H1 (cell line): ENCODE measurements at regions not wholly inside any gene's neighbourhood (a gene's known extent, or its start where the extent isn't known, plus 50 kb on each side); places are given as distances from the start of the nearest gene placed in this dataset.
A peak's percentile ranks its signal among the peaks of the same experiment; 100 is the strongest.

Source experiments
- CTCF ChIA-PET: fragments of 300-600 bp; sonication (Branson Sonifier 250); formaldehyde crosslinking; loops from one replicate; lab custom pipeline; 2021; ENCODE audit not compliant: partially characterized antibody; lab: Charles Lee
- POLR2A ChIA-PET: fragments of 300-600 bp; sonication (Branson Sonifier 250); formaldehyde crosslinking; loops from one replicate; lab custom pipeline; 2021; ENCODE audit warnings: inconsistent platforms; ENCODE audit not compliant: partially characterized antibody; lab: Charles Lee
- DNase-seq, 2 experiments: peaks; one replicate each; pipeline versions ENCODE4 v3.0.0 to v3.0.0-alpha.2; 2010 to 2022; ENCODE audit warnings: low spot score in 2 of 2, low read depth in 1 of 2, mixed read lengths in 1 of 2
- FAIRE-seq: peaks from 2 replicates; lab custom pipeline; 2011; peaks lifted over from hg19 to GRCh38; lab: Jason Lieb, UNC
- H2AFZ ChIP-seq: 2 replicates; pipeline ENCODE4 v1.8.1; 2012; ENCODE audit warnings: low read length, inconsistent platforms
- H2AK5ac ChIP-seq: 2 replicates; pipeline ENCODE4 v1.6.1; 2013; ENCODE audit warnings: low read depth, low read length
- H2BK120ac ChIP-seq: replicated peaks from 2 replicates; pipeline ENCODE3; 2013; ENCODE audit warnings: low read depth, low read length, inconsistent platforms
- H2BK12ac ChIP-seq: 2 replicates; pipeline ENCODE4 v1.6.1; 2013; ENCODE audit warnings: low read depth, low read length
- H2BK15ac ChIP-seq: 2 replicates; pipeline ENCODE4 v1.6.1; 2013; ENCODE audit warnings: low read length
- H2BK20ac ChIP-seq: 2 replicates; pipeline ENCODE4 v1.6.1; 2013; ENCODE audit warnings: low read length
- H2BK5ac ChIP-seq: 2 replicates; pipeline ENCODE4 v1.6.1; 2013; ENCODE audit warnings: low read depth, low read length
- H3K14ac ChIP-seq: 2 replicates; pipeline ENCODE4 v1.6.1; 2013; ENCODE audit warnings: inconsistent platforms; ENCODE audit not compliant: insufficient read length
- H3K18ac ChIP-seq: 2 replicates; pipeline ENCODE4 v1.6.1; 2013; ENCODE audit warnings: low read length; ENCODE audit errors: extremely low read depth
- H3K23ac ChIP-seq: 2 replicates; pipeline ENCODE4 v1.6.1; 2013; ENCODE audit warnings: inconsistent platforms; ENCODE audit not compliant: insufficient read length
- H3K23me2 ChIP-seq: 2 replicates; pipeline ENCODE4 v1.6.1; 2013; ENCODE audit warnings: low read depth, low read length
- H3K27ac ChIP-seq: 2 replicates; pipeline ENCODE4 v1.6.1; 2011; ENCODE audit warnings: low read depth, low read length, inconsistent platforms
- H3K27me3 ChIP-seq, 4 experiments: replicated peaks in 1 of 4; 1 replicate in 1 of 4; 2 replicates in 3 of 4; pipeline versions ENCODE4 v1.6.1 to v1.8.1; 2011 to 2013; ENCODE audit warnings: low read length in 3 of 4, mild to moderate bottlenecking in 3 of 4, inconsistent platforms in 2 of 4, mixed read lengths in 2 of 4, moderate library complexity in 1 of 4; ENCODE audit not compliant: control insufficient read depth in 3 of 4, insufficient read depth in 3 of 4; ENCODE audit errors: extremely low read depth in 1 of 4
- H3K36me3 ChIP-seq, 4 experiments: 2 replicates each; pipeline versions ENCODE4 v1.6.1 to v1.8.1; 2011 to 2013; ENCODE audit warnings: mild to moderate bottlenecking in 4 of 4, low read length in 3 of 4, moderate library complexity in 2 of 4, control low read depth in 1 of 4, inconsistent platforms in 1 of 4; ENCODE audit not compliant: insufficient read depth in 4 of 4, control insufficient read depth in 2 of 4
- H3K4ac ChIP-seq: replicated peaks from 2 replicates; pipeline ENCODE3; 2013; ENCODE audit warnings: low read length, low read depth, mixed read lengths, inconsistent platforms; ENCODE audit not compliant: insufficient read length
- H3K4me1 ChIP-seq, 4 experiments: replicated peaks in 1 of 4; 1 replicate in 1 of 4; 2 replicates in 3 of 4; pipeline versions ENCODE4 v1.6.1 to v1.8.1; 2011 to 2013; ENCODE audit warnings: low read length in 3 of 4, inconsistent platforms in 2 of 4, mixed read lengths in 1 of 4; ENCODE audit not compliant: insufficient read depth in 4 of 4, control insufficient read depth in 3 of 4
- H3K4me2 ChIP-seq, 2 experiments: 2 replicates each; pipeline versions ENCODE4 v1.6.1 to v1.8.1; 2011 to 2013; ENCODE audit warnings: low read depth in 2 of 2, low read length in 2 of 2, control low read depth in 1 of 2, inconsistent platforms in 1 of 2, mild to moderate bottlenecking in 1 of 2; ENCODE audit not compliant: insufficient read depth in 1 of 2
- H3K4me3 ChIP-seq, 4 experiments: fragments of 200-600, 300-600 bp in 1 of 4; sonication (generic), shearing (Covaris generic), sonication (Bioruptor Twin) in 1 of 4; 2 replicates each; pipeline versions ENCODE4 v1.5.1 to v1.8.1; 2011 to 2016; ENCODE audit warnings: low read length in 4 of 4, low read depth in 3 of 4, control low read depth in 2 of 4, inconsistent platforms in 2 of 4, mild to moderate bottlenecking in 2 of 4, mixed read lengths in 1 of 4, moderate library complexity in 1 of 4; ENCODE audit not compliant: insufficient read depth in 2 of 4; ENCODE audit errors: extremely low read depth in 1 of 4
- H3K56ac ChIP-seq: replicated peaks from 2 replicates; pipeline ENCODE3; 2013; ENCODE audit warnings: low read depth, mild to moderate bottlenecking, mixed read lengths, low read length, inconsistent platforms; ENCODE audit not compliant: insufficient read length
- H3K79me1 ChIP-seq: 2 replicates; pipeline ENCODE4 v1.6.1; 2013; ENCODE audit warnings: low read depth, low read length, control low read depth
- H3K79me2 ChIP-seq, 2 experiments: 2 replicates each; pipeline versions ENCODE4 v1.6.1 to v1.8.1; 2012 to 2013; ENCODE audit warnings: low read length in 2 of 2, mild to moderate bottlenecking in 2 of 2, inconsistent platforms in 1 of 2; ENCODE audit not compliant: insufficient read depth in 2 of 2, control insufficient read depth in 1 of 2
- H3K9ac ChIP-seq, 4 experiments: replicated peaks in 1 of 4; 1 replicate in 1 of 4; 2 replicates in 3 of 4; pipeline versions ENCODE4 v1.6.1 to v1.8.1; 2011 to 2013; ENCODE audit warnings: low read depth in 3 of 4, low read length in 3 of 4, control low read depth in 2 of 4, mild to moderate bottlenecking in 2 of 4, moderate library complexity in 2 of 4, inconsistent platforms in 1 of 4; ENCODE audit errors: extremely low read depth in 1 of 4
- H3K9me3 ChIP-seq, 2 experiments: 2 replicates each; pipeline versions ENCODE4 v1.6.1 to v1.8.1; 2012 to 2013; ENCODE audit warnings: mild to moderate bottlenecking in 2 of 2, moderate library complexity in 2 of 2, control low read depth in 1 of 2, inconsistent platforms in 1 of 2, low read depth in 1 of 2, low read length in 1 of 2, mixed read lengths in 1 of 2; ENCODE audit not compliant: insufficient read depth in 2 of 2
- H4K20me1 ChIP-seq, 2 experiments: replicated peaks in 1 of 2; 2 replicates each; pipeline versions ENCODE3 to v1.8.1; 2011 to 2013; ENCODE audit warnings: inconsistent platforms in 2 of 2, low read length in 2 of 2, mild to moderate bottlenecking in 1 of 2; ENCODE audit not compliant: insufficient read depth in 2 of 2, control insufficient read depth in 1 of 2
- H4K5ac ChIP-seq: 2 replicates; pipeline ENCODE4 v1.6.1; 2013; ENCODE audit warnings: low read length, low read depth, mixed read lengths, inconsistent platforms; ENCODE audit not compliant: insufficient read length
- H4K8ac ChIP-seq: 2 replicates; pipeline ENCODE4 v1.8.0; 2013; ENCODE audit warnings: mild to moderate bottlenecking, moderate library complexity, low read length, inconsistent platforms; ENCODE audit not compliant: insufficient read depth; ENCODE audit errors: extremely low read depth
- H4K91ac ChIP-seq: replicated peaks from 2 replicates; pipeline ENCODE3; 2013; ENCODE audit warnings: low read length, mixed read lengths, inconsistent platforms; ENCODE audit not compliant: insufficient read length
- ASH2L ChIP-seq: fragments of 200-600, 300-600 bp; sonication (generic); IDR thresholded peaks from one replicate; pipeline ENCODE4 v1.7.1; 2017; ENCODE audit warnings: low read length
- BRCA1 ChIP-seq: IDR thresholded peaks from 2 replicates; pipeline ENCODE4 v1.6.1; 2012; ENCODE audit warnings: low read depth, low read length, improper control_type of control experiment
- EP300 ChIP-seq, 2 experiments: IDR thresholded peaks; 1 replicate in 1 of 2; 2 replicates in 1 of 2; pipeline ENCODE4 v1.6.1; 2011 to 2012; ENCODE audit warnings: low read depth in 2 of 2, low read length in 2 of 2, mild to moderate bottlenecking in 2 of 2, borderline replicate concordance in 1 of 2, inconsistent platforms in 1 of 2, moderate library complexity in 1 of 2
- SP1 ChIP-seq: IDR thresholded peaks from 2 replicates; pipeline ENCODE4 v1.6.1; 2011; ENCODE audit warnings: low read depth, low read length
- SP2 ChIP-seq: IDR thresholded peaks from 2 replicates; pipeline ENCODE4 v1.6.1; 2012; ENCODE audit warnings: mild to moderate bottlenecking, low read length, inconsistent platforms
- SRF ChIP-seq: IDR thresholded peaks from 2 replicates; pipeline ENCODE4 v1.6.1; 2011; ENCODE audit warnings: mild to moderate bottlenecking, low read depth, low read length, moderate library complexity
- TCF12 ChIP-seq: IDR thresholded peaks from 2 replicates; pipeline ENCODE4 v1.6.1; 2011; ENCODE audit warnings: low read depth, mild to moderate bottlenecking, low read length
- WGBS, 2 experiments: shearing (Covaris generic) in 1 of 2; methylation state at CpG; one replicate each; pipeline versions ENCODE4 v1.1.6 to v1.1.7; 2013 to 2015; ENCODE audit warnings: low lambda C conversion rate in 2 of 2, mixed read lengths in 2 of 2, inconsistent platforms in 1 of 2, low coverage in 1 of 2, missing lambda C conversion rate in 1 of 2; ENCODE audit not compliant: insufficient replicate concordance in 2 of 2, insufficient coverage in 1 of 2, insufficient read length in 1 of 2; ENCODE audit errors: extremely low coverage in 1 of 2, missing lambda C conversion rate in 1 of 2; 5-methylcytosine and 5-hydroxymethylcytosine counted together
- TF ChIP-seq, protein P1 (sequence below): IDR thresholded peaks from 2 replicates; pipeline ENCODE4 v1.6.1; 2012; ENCODE audit warnings: inconsistent platforms
- TF ChIP-seq, protein P2 (sequence below): IDR thresholded peaks from 2 replicates; pipeline ENCODE4 v1.6.1; 2012; ENCODE audit warnings: inconsistent platforms

DNA sequence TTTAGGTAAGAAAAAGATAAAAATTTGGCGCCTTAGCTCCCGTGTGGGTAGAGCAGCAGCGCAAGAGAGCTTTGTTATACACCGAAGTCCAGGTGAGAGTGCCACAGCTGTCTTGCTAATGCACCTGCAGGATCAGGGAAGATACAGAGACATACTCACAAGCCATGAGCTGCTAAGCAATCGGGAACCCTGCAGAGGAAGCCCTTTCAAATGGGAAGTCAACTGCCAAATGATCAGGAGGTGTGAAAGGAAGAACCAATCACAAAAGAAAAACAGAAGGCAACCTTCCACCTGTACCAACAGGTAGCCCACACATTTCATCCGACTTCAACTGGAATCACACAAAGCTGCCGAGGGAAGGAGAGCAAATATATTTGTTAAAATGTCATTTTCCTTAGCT is 610.5 kb upstream of the PFKP start:
- H2BK12ac ChIP-seq, result no peak overlapping the region
- ChIA-PET POLR2A (no interaction called here), CTCF (no interaction called here)
- H2AFZ ChIP-seq, result no peak overlapping the region
- H3K27ac ChIP-seq, result no peak overlapping the region
- no peak overlapping the region for H3K4me3 ChIP-seq
- FAIRE-seq, result peak; percentile 75
- DNase-seq, result peak in 1 of 2 experiments; percentile 48
- H3K4ac ChIP-seq, result no peak overlapping the region
- H4K20me1 ChIP-seq, result no peaks in the 10 kb centered on the region
- no peak overlapping the region for H4K91ac ChIP-seq
- H4K8ac ChIP-seq, result no peak overlapping the region
- H3K14ac ChIP-seq, result no peak overlapping the region
- 51% methylated on average over 7 of the region's 7 CpGs; no CpG with 5 or more reads in 1 of the 2 experiments for WGBS, 2 experiments
- no peak overlapping the region for H3K56ac ChIP-seq
- H3K27me3 ChIP-seq, result peaks cover 0 to 1% (median 0%) of the 10 kb centered on the region in 4 experiments; a peak in 1 of 7 replicates
- no peak overlapping the region for H3K23ac ChIP-seq
- no peak overlapping the region for H2BK120ac ChIP-seq
- H3K18ac ChIP-seq, result no peak overlapping the region
- H2AK5ac ChIP-seq, result no peak overlapping the region
- peaks cover 0 to 4% (median 0%) of the 10 kb centered on the region in 4 experiments; a peak in 2 of 7 replicates for H3K4me1 ChIP-seq
- H3K79me2 ChIP-seq, result no peaks in the 10 kb centered on the region
- H3K23me2 ChIP-seq, result no peaks in the 10 kb centered on the region
- no peak overlapping the region for H2BK15ac ChIP-seq
- no peak overlapping the region for H2BK20ac ChIP-seq
- H3K79me1 ChIP-seq, result no peaks in the 10 kb centered on the region
- H2BK5ac ChIP-seq, result no peak overlapping the region
- no peak overlapping the region for H3K9ac ChIP-seq
- H3K4me2 ChIP-seq, result no peak overlapping the region
- peaks cover 0 to 3% of the 10 kb centered on the region in 2 experiments; a peak in 1 of 4 replicates for H3K9me3 ChIP-seq
- H3K36me3 ChIP-seq, result no peaks in the 10 kb centered on the region
- no peak for TF ChIP-seq SRF
- TF ChIP-seq, protein P1, sequence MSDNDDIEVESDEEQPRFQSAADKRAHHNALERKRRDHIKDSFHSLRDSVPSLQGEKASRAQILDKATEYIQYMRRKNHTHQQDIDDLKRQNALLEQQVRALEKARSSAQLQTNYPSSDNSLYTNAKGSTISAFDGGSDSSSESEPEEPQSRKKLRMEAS, result peak; percentile 91
- 0 out of 2 replicates have a peak, but pooled peaks have one; percentile 33 for TF ChIP-seq SP1
- no peak for TF ChIP-seq SP2
- TF ChIP-seq EP300 (IDR thresholded peaks at IDR 0.05; ENCODE audit: borderline replicate concordance in 1 of 2, low read depth in 2 of 2, low read length in 2 of 2), result peak in 1 of 2 experiments; percentile 10; a peak in 1 of 3 replicates
- TF ChIP-seq ASH2L, result no peak
- no peak for TF ChIP-seq BRCA1
- TF ChIP-seq, protein P2, sequence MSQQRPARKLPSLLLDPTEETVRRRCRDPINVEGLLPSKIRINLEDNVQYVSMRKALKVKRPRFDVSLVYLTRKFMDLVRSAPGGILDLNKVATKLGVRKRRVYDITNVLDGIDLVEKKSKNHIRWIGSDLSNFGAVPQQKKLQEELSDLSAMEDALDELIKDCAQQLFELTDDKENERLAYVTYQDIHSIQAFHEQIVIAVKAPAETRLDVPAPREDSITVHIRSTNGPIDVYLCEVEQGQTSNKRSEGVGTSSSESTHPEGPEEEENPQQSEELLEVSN, result peak; percentile 92
- peak; percentile 80 for TF ChIP-seq TCF12
- no peak overlapping the region for H4K5ac ChIP-seq
